GM12891 (cell line): ENCODE measurements at regions not wholly inside any gene's neighbourhood (a gene's known extent, or its start where the extent isn't known, plus 50 kb on each side); places are given as distances from the start of the nearest gene placed in this dataset.

Experiments
- POLR2A ChIP-seq: IDR thresholded peaks from 2 replicates; pipeline ENCODE4 v1.6.1; 2011; ENCODE audit warnings: low read depth, low read length, control low read depth
- POLR2AphosphoS5 ChIP-seq: IDR thresholded peaks from 2 replicates; pipeline ENCODE4 v1.6.1; 2011; ENCODE audit warnings: low read depth, low read length, control low read depth
- TAF1 ChIP-seq: IDR thresholded peaks from 2 replicates; pipeline ENCODE4 v1.6.1; 2011; ENCODE audit warnings: low read depth, low read length, control low read depth

GRCh38 chr4:176885224-176885623 lies 92.5 kb upstream of the VEGFC start:
- TF ChIP-seq POLR2AphosphoS5 (no peak), TAF1 (no peak), POLR2A (no peak)
